Endodermal cell (in vitro differentiated cells): ENCODE measurements at regions not wholly inside any gene's neighbourhood (a gene's known extent, or its start where the extent isn't known, plus 50 kb on each side); places are given as distances from the start of the nearest gene placed in this dataset.

ENCODE experiments used
- DNase-seq: peaks from one replicate; pipeline ENCODE4 v3.0.0-alpha.2; 2017
- H3K27ac ChIP-seq: 2 replicates; pipeline ENCODE4 v1.5.1; 2013; ENCODE audit warnings: mild to moderate bottlenecking, low read depth, low read length, moderate library complexity
- H3K27me3 ChIP-seq: 2 replicates; pipeline ENCODE4 v1.6.1; 2013; ENCODE audit warnings: mild to moderate bottlenecking, low read length, moderate library complexity; ENCODE audit not compliant: insufficient read depth, control insufficient read depth, poor library complexity, severe bottlenecking
- H3K36me3 ChIP-seq: 2 replicates; pipeline ENCODE4 v1.7.0; 2013; ENCODE audit warnings: mild to moderate bottlenecking, low read length, moderate library complexity; ENCODE audit not compliant: control insufficient read depth, insufficient read depth
- H3K4me1 ChIP-seq: one replicate; pipeline ENCODE4 v1.7.0; 2013; ENCODE audit warnings: low read length; ENCODE audit not compliant: control insufficient read depth, insufficient read depth
- H3K4me3 ChIP-seq: 2 replicates; pipeline ENCODE4 v1.5.1; 2013; ENCODE audit warnings: mild to moderate bottlenecking, low read length, moderate library complexity
- H3K9ac ChIP-seq: 2 replicates; pipeline ENCODE4 v1.6.1; 2013; ENCODE audit warnings: mild to moderate bottlenecking, low read length, moderate library complexity; ENCODE audit not compliant: poor library complexity, severe bottlenecking; ENCODE audit errors: extremely low read depth
- H3K9me3 ChIP-seq: 2 replicates; pipeline ENCODE4 v1.6.1; 2013; ENCODE audit warnings: mild to moderate bottlenecking, low read length, moderate library complexity; ENCODE audit not compliant: control insufficient read depth
- H3K27ac Mint-ChIP-seq: 2 replicates; pipeline ENCODE4 v1.8.0; 2020; ENCODE audit warnings: mixed read lengths
- H3K27me3 Mint-ChIP-seq: 2 replicates; pipeline ENCODE4 v1.8.0; 2021; ENCODE audit warnings: mild to moderate bottlenecking, mixed read lengths; ENCODE audit not compliant: insufficient read depth
- H3K36me3 Mint-ChIP-seq: 2 replicates; pipeline ENCODE4 v1.8.0; 2020; ENCODE audit warnings: low read depth, mixed read lengths
- H3K4me1 Mint-ChIP-seq: 2 replicates; pipeline ENCODE4 v1.8.0; 2020; ENCODE audit warnings: mixed read lengths
- H3K4me3 Mint-ChIP-seq: 2 replicates; pipeline ENCODE4 v1.8.0; 2020; ENCODE audit warnings: mild to moderate bottlenecking, moderate library complexity, mixed read lengths
- H3K9me3 Mint-ChIP-seq: 2 replicates; pipeline ENCODE4 v1.8.0; 2020; ENCODE audit warnings: mild to moderate bottlenecking, mixed read lengths
- CTCF ChIP-seq: fragments of 200-600 bp; sonication (generic); conservative IDR thresholded peaks from 2 replicates; pipeline ENCODE4 v1.5.0; 2021; ENCODE audit warnings: antibody characterized with exemption, mild to moderate bottlenecking
- WGBS, 2 experiments: methylation state at CpG; one replicate each; pipeline versions ENCODE4 v1.1.5 to v1.1.7; 2013; ENCODE audit warnings: missing lambda C conversion rate in 2 of 2, mixed read lengths in 1 of 2; ENCODE audit not compliant: insufficient coverage in 1 of 2, insufficient read length in 1 of 2; 5-methylcytosine and 5-hydroxymethylcytosine counted together

- peaks cover 20% of the 10 kb centered on the region for H3K27me3 Mint-ChIP-seq
- no peaks in the 10 kb centered on the region for H3K36me3 ChIP-seq
- H3K4me1 Mint-ChIP-seq: no peaks in the 10 kb centered on the region
- no peak overlapping the region for H3K9ac ChIP-seq
- H3K4me3 Mint-ChIP-seq: no peak overlapping the region
- no peak overlapping the region for H3K27ac ChIP-seq
- no peaks in the 10 kb centered on the region for H3K36me3 Mint-ChIP-seq
- H3K9me3 Mint-ChIP-seq: peaks cover 23% of the 10 kb centered on the region
- no peaks in the 10 kb centered on the region for H3K27me3 ChIP-seq
- 93 to 95% methylated on average over 11 of the region's 11 CpGs for WGBS, 2 experiments
- DNase-seq: peak; percentile 11
- no peak for TF ChIP-seq CTCF
- no peak overlapping the region for H3K4me3 ChIP-seq
- peaks cover 8% of the 10 kb centered on the region for H3K9me3 ChIP-seq
- H3K4me1 ChIP-seq: no peaks in the 10 kb centered on the region
- H3K27ac Mint-ChIP-seq: no peak overlapping the region
These were observed 150.3 kb downstream of the NECTIN1 start for GRCh38 chr11:119578521-119579191.

DNA sequence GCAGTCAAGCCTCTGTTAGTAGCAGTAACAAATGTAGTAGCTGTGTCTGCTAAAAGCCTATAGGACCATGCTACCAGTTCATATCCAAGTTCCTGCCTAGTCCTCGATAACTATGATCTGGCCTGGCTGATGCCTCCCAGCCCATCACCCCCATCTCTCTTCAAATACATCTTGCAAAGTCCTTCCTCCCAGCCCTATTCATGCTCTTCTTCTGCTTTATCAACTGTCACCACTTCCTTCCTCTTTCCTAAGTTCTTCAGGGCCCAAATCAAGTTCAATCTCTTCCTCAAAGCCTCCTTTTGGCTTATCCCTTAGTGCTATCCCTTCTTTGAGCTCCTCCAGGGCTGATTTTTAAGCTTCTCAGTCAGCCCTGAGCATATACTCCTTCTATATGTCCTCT lies 150.9 kb upstream of the THY1 start:
- no peak overlapping the region for H3K9ac ChIP-seq
- H3K4me1 ChIP-seq: no peaks in the 10 kb centered on the region
- 100% methylated on average over 1 of the region's 1 CpG for WGBS, 2 experiments
- no peak for DNase-seq
- Mint-ChIP-seq H3K36me3 (no peaks in the 10 kb centered on the region), H3K27ac (no peak overlapping the region), H3K4me1 (no peaks in the 10 kb centered on the region), H3K9me3 (no peaks in the 10 kb centered on the region), H3K4me3 (no peak overlapping the region), H3K27me3 (peaks cover 9% of the 10 kb centered on the region)
- H3K27ac ChIP-seq: no peak overlapping the region
- no peaks in the 10 kb centered on the region for H3K9me3 ChIP-seq
- TF ChIP-seq CTCF: no peak
- H3K4me3 ChIP-seq: no peak overlapping the region
- H3K36me3 ChIP-seq: no peaks in the 10 kb centered on the region
- H3K27me3 ChIP-seq: no peaks in the 10 kb centered on the region

DNA sequence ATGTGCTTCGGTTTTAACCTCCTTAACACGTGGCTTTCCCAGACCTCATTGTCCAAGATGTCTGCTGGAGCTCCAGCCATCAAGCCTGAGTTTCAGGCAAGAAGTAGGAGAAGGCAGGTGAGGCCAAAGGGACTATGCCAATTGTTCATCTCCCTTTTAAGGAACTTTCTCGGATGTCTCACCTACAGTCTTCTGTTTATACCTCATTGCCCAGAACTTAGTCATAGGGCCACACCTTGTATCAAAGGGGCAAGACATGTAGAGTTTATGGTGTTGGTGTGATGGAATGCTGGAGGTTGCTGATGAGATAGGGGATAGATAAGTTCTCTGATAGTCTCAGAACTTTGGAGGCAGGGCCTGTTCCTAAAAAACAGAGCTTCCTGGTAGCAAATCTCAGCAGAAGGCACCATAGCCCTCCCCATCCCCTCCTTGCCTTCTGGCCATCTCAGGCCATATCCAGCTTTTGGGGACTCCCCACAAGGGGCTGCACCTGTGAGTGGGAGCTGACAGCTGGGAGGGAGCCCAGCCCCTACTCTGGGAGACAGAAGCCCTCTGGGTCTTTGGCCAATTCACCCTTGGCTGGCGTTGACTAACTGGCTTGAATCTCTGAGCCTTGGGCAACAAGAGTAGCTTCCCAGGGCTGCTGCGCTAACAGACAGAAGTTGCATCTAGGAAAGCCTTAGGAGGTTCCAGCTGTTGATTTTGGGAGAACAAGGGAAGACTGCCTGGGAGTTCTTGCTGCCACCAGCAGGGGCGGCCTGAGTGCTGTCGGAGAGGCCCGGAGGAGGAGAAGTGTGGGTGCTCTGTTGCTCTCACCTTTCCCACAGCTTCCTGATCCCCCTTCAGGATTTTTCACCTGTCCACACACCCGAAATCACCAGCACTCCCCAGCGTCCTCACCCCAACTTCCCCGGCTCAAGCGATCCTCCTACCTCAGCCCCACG lies 149.8 kb upstream of the THY1 start:
- Histone ChIP-seq H3K36me3 (no peaks in the 10 kb centered on the region), H3K4me1 (no peaks in the 10 kb centered on the region), H3K9ac (no peak overlapping the region), H3K27me3 (no peaks in the 10 kb centered on the region), H3K4me3 (no peak overlapping the region), H3K27ac (no peak overlapping the region), H3K9me3 (no peaks in the 10 kb centered on the region)
- peak; percentile 71 for TF ChIP-seq CTCF
- no peaks in the 10 kb centered on the region for H3K9me3 Mint-ChIP-seq
- H3K27ac Mint-ChIP-seq: no peak overlapping the region
- peak; percentile 75 for DNase-seq
- peaks cover 9% of the 10 kb centered on the region for H3K4me1 Mint-ChIP-seq
- WGBS, 2 experiments: 92 to 94% methylated on average over 9 to 11 of the region's 13 CpGs
- H3K36me3 Mint-ChIP-seq: no peaks in the 10 kb centered on the region
- H3K27me3 Mint-ChIP-seq: peaks cover 9% of the 10 kb centered on the region
- no peak overlapping the region for H3K4me3 Mint-ChIP-seq
